ENCODE measurements at regions not wholly inside any gene's neighbourhood (a gene's known extent, or its start where the extent isn't known, plus 50 kb on each side); places are given as distances from the start of the nearest gene placed in this dataset.

DNA sequence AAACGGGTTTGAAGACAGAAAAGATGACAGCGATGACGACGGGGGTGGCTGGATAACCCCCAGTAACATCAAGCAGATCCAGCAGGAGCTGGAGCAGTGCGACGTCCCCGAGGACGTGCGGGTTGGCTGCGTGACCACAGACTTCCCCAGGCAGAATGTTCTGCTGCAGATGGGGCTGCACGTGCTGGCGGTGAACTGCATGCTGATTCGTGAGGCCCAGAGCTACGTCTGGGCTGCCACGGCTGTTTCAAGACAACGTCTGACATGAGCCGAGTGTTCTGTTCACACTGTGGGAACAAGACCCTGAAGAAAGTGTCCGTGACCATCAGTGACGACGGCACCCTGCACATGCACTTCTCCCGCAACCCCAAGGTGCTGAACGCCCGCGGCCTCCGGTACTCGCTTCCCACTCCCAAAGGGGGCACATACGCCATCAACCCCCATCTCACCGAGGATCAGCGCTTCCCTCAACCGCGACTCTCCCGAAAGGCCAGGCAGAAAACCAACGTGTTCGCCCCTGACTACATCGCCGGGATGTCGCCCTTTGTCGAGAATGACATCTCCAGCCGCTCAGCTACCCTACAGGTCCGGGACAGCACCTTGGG, 319.2 kb upstream of the SLC7A11 start:
- TF ChIP-seq, protein P1, sequence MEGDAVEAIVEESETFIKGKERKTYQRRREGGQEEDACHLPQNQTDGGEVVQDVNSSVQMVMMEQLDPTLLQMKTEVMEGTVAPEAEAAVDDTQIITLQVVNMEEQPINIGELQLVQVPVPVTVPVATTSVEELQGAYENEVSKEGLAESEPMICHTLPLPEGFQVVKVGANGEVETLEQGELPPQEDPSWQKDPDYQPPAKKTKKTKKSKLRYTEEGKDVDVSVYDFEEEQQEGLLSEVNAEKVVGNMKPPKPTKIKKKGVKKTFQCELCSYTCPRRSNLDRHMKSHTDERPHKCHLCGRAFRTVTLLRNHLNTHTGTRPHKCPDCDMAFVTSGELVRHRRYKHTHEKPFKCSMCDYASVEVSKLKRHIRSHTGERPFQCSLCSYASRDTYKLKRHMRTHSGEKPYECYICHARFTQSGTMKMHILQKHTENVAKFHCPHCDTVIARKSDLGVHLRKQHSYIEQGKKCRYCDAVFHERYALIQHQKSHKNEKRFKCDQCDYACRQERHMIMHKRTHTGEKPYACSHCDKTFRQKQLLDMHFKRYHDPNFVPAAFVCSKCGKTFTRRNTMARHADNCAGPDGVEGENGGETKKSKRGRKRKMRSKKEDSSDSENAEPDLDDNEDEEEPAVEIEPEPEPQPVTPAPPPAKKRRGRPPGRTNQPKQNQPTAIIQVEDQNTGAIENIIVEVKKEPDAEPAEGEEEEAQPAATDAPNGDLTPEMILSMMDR (IDR thresholded peaks at IDR 0.05; ENCODE audit: low read length), result no peak
- TF ChIP-seq EZH2phosphoT487 (IDR thresholded peaks at IDR 0.05; ENCODE audit: low read length), result no peak
- TF ChIP-seq EZH2 (optimal IDR thresholded peaks at IDR 0.05; ENCODE audit: low read depth, low read length), result no peak
